Smooth muscle cell of the brain vasculature (primary cell): ENCODE measurements at regions not wholly inside any gene's neighbourhood (a gene's known extent, or its start where the extent isn't known, plus 50 kb on each side); places are given as distances from the start of the nearest gene placed in this dataset.
A peak's percentile ranks its signal among the peaks of the same experiment; 100 is the strongest.
"Not testable (repeated sequence)": the region's sequence is repeated elsewhere in the genome, so short reads cannot be mapped to it uniquely, and the experiment has no call there.

ENCODE experiments used
- DNase-seq: peaks from one replicate; pipeline ENCODE4 v3.0.0-alpha.2; 2012; ENCODE audit warnings: low read depth, low spot score

- DNase-seq, result no peak
Observed at GRCh38 chr2:64743739-64744330, 90.1 kb upstream of the SERTAD2 start.

DNA sequence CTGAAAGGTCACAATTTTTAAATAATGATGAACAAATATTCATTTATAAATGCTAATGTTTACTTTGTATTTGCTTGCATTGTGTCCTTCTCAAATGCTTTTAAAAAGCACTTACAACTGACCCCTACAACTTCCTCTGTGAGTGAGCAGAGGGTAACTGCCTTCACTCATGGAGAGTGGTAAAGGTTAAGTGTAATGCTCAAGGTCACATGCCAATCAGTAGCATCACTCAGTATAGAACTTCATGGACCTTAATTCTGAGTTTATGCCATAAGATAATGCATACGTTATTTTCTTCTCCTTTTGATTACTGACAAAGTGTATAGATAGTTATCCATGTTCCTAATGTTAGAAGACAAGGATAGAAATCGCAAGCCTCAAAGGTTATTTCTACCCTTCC is 91.8 kb upstream of the SERTAD2 start:
- DNase-seq, result no peak

- not testable (repeated sequence) for DNase-seq
Observed at GRCh38 chr2:64747690-64748091, 94.0 kb upstream of the SERTAD2 start.

DNA sequence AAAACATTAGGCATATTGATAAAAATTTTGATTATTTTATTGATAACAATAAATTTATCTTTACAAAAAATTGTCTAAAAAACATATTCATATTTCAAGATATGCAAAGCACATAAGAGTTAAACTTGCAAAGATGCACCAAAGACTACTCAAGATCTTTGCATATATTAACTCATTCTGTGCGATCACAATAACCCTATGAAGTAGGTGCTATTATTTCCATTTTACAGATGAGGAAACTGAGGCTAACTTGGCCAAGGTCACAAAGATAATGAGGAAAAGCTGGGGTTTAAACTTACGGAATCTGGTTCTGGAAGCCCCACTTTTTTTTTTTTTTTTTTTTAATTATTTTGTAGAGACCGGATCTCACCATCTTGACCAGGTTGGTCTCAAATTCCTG is 94.4 kb upstream of the SERTAD2 start:
- DNase-seq, result no peak

DNA sequence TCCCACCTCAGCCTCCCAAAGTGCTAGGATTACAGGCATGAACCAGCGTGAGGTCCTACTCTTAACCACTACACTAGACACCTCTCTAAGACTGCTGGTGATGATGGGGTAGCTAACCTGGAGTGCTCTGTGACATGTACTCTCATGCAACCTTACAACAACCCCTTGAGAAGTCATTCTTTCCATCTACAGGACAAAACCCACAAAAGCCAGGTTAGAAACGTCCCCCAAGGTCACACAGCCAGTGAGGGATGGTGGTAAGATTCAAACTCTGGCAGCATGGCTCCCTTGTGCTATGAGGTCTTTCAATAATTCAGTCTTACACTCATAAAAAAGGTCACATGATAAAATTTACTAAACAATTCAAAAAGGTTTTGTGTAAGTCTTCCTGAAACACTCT is 94.8 kb upstream of the SERTAD2 start:
- DNase-seq, result no peak

GRCh38 chr2:64749446-64749845 is 95.7 kb upstream of the SERTAD2 start:
- DNase-seq, result no peak

- DNase-seq, result no peak
Observed at GRCh38 chr2:64750001-64750816, 96.5 kb upstream of the SERTAD2 start.

DNA sequence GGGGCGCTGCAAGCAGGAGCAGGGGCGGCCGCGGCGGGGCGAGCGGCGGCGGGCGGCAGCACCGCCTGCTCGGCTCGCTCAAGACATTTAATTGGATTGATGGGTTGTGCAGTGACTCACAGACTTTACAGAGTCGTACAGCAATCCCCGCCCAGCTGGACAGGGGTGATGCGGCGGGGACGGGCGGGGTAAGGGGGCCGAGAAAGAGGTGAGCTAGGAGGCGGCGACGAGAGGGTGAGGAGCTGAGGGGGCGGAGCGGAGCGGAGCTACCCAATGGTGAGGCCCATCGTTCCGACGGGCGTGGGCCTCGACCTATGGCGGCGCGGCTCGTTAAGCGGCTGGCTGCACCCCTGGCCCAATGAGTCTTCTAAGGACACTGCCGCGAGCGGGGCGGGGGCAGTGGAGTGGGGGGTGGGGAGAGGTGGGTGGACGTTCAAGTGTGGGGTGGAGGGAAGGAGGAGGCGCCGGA is 97.1 kb upstream of the SERTAD2 start:
- DNase-seq, result peak; percentile 99

DNA sequence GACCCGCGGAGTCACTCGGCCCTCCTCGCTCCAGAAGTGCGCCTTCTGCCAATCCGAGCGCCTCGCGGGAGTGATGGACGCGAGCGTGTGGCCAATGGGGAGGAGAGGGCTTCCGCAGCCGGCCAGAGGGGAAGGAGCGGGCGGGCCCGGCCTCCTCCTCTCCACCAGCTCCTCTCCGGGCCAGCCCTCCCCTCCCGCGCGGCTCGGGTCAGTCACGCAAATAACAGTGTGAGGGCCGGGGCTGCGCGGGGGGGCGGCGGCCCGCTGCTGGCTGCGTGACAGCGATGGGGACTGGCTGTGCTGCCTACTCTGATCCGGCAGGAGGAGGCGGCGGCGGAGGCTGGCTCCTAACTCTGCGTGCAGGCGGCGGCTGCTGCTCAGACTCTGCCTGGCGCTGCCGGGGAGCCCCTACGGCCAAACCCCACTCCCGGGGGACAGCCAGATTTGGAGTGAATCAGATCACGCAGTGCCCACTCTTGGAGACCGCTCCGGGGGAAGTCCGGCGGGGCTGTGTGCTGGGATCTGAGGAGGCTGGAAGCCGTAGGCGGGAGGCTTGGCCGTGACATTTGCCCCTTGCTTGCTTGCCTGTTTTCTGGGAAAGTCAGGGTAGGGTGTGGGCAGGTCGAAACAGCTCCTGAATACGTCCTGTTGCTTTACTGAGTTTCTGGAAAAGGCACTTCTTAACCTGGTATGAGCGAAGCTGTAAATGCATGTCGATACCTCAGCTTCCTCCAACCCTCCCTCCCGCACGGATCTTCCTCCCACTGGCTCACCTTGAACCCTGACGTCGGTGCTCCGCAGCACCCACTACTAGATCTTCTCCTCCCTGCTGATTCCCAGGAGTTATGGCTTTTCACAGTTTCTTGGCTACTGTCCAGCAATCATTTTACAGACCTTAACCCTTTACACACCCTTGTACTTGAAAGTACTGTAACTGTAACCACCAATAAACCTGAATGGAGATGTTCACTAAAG is 97.9 kb upstream of the SERTAD2 start:
- no peak for DNase-seq

DNA sequence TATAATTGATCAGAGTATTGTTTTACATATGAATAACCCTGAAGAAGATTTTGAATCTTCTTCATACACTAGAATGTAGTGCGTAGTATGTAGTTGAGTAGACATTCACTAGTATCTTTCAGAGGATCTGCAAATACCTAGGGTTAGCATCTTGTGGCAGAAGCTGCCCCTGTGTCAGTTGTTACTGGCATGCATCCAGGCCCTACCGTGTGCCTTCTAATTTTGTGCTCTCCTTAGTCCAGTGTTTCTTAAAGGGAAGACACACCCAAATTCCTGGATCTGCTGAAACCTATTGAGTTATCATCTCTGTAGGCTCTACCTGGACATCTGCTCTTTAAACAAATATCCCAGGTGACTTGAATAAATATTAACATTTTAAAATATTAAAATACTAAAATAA is 99.7 kb upstream of the SERTAD2 start:
- no peak for DNase-seq

DNA sequence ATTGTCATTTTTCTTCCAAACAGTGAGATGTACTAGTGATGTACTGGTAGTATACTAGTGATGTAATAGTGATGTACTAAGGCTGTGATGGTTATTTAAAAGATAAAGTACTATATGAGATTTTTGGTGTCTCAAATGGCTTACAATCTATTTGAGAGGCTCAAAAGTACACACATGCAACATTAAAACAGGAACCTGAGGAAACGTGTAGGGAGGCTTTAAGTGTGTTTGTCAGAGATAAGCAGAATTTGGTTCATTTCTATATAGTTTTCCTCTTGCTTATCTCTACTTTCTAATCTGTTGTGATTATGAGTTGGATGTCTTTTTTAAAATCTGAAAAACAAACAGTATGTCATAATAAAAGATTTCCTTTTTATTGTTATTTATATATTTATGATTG is 100.9 kb upstream of the SERTAD2 start:
- no peak for DNase-seq

- DNase-seq, result no peak
Observed at GRCh38 chr2:64757126-64757525, 103.4 kb upstream of the SERTAD2 start.

DNA sequence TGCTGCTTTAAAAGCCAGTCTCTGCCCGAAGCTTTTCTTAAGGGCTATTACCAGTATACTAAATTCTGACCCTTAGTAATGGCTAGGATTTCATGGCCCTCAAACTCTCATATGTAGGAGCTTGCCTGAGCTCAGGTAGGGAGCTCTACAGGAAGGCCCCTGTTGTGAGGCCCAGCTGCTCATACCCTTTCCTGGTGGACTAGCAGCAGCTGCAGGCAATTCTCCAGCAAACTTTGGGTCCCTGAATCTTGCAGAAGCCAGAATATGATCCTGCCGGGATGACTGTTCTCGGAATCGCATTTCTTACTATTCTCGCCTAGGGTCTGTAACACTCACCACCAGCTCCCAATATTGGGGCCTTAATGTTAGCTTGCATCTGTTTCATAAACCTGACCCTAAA is 106.4 kb upstream of the SERTAD2 start:
- no peak for DNase-seq

- no peak for DNase-seq
Observed at GRCh38 chr2:64762301-64762997, 108.7 kb upstream of the SERTAD2 start.

DNA sequence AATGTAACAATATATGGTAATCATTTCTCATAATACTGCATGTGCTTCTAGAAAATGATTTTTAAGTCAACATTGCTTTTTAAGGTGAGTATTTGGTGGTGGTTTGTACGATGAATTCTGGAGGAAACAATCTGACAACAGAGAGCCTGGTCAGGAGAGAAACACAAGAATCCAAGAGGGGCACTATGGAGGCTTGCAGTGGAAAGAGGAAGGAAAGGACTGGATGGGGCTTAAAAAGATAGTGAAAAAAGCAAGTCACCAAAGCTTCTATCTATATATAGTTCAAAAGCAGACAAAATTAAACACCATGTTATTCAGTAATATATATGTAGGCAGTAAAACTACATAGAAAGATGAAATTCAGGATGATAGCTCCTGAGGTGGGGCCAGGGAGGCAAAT is 109.4 kb upstream of the SERTAD2 start:
- no peak for DNase-seq

- no peak for DNase-seq
Observed at GRCh38 chr2:64765160-64765805, 111.6 kb upstream of the SERTAD2 start.

DNA sequence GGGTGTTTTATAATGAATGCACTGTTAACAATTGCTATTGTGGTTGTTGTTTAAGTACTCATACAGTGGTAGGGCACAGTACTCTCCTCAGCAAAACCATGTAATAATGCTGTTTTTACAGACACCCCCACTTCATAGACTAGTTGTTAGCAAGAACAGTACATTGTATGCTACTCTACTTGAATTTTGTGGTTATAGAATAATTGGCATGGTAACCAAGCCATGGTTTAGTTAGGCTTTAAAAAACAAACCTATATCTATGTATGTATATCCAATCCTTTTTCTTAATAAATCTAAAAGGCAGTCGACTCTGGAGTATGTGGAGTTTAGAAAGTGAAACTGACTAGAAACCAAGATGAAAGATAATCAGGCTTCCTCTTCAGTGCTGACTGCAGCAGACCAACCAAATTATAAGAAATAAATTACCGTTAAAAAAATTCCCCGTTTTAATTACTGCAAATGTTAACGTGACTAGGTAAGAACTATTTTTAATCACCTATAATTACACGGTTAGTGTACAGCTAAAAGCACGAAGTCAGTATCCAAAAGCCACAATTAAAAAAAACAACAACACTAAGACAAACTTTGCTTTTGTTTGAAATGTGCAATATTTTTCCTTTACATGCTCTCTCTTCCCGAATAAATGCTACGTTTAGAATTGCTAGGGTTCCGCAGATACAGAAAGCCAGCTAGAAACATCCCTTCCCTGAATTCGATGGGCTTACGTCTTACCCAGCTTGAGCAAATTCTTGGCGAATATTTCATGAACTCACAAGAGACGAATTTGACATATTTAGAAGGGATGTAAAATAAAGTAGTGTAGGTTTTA is 113.3 kb upstream of the SERTAD2 start:
- no peak for DNase-seq

GRCh38 chr2:64767670-64768468 is 114.2 kb upstream of the SERTAD2 start:
- no peak for DNase-seq

DNA sequence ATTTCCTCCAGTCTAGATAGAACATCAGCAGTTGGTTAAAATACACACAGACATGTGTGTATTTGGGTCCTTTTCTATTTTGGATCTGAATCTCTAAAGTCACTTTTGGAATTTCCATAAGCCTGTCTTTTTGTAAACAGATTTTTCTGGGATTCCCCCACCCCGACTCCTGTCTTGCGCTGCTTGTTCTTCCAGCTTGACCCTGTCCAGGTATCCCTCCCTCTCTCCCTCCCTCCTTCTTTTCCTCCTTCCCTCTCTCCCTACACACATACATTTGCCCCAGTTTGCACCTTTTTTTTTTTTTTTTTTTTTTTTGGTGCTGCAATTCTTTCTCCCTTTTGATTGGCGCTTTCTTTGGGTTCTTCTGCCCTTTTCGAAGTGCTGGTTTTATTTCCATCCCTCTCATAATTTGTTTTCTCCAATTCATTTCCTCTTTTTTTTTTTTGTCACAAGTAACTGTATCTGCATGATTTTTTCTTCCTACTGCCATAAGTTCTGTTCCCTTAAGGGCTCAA is 114.8 kb upstream of the SERTAD2 start:
- no peak for DNase-seq
